Left kidney (tissue), 1 donor: ENCODE measurements at regions not wholly inside any gene's neighbourhood (a gene's known extent, or its start where the extent isn't known, plus 50 kb on each side); places are given as distances from the start of the nearest gene placed in this dataset.

ENCODE experiments used
- DNase-seq: peaks from one replicate; pipeline ENCODE4 v3.0.0-alpha.2; 2013

DNA sequence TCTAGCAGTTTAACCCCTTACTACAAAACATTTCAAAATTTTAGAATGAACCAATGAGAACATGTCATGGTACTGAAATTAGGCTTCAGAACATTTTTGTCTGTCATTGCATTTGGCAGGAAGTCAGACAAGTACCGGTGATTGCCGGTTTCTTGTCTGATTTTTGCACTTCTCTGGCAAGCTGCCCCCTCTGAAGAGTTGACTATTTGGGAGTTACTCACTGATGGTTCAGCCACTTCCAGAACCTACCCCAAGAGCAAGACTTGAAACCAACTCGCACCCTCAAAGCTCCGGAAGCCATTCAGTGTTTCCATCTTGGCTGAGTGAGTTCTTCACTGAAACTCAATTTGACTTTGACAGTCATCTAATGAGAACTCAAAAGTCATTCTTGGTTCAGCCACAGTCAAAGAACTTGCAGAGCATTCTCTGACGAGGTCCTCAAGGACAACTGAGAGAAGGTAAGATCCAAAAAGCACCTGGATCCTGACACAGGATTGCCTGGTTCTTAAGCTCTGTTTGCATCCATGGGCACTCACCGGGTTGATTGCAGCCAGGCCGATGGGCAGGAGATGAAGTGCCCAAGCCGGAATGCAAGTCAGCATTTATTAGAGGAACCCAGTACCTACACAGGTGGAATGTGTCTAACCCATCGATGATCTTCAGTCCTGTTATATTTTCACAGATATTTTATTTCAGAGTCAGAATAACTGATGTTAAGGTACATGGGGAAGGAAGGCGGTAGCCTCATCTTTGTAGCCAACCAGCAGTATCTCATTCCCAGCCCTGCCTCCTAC lies 93.6 kb downstream of the USP22 start:
- DNase-seq = no peak
